Stimulated activated CD8-positive, alpha-beta memory T cell treated with anti-CD3 and anti-CD28 coated beads, Interleukin-12 subunit alpha, Interleukin-12 subunit beta, amount 100 ng/mL, for 1 hour (primary cell): ENCODE measurements at regions not wholly inside any gene's neighbourhood (a gene's known extent, or its start where the extent isn't known, plus 50 kb on each side); places are given as distances from the start of the nearest gene placed in this dataset.

Experiments
- DNase-seq: peaks from one replicate; pipeline ENCODE4 v3.0.0-alpha.2; 2020; ENCODE audit warnings: low read depth

DNA sequence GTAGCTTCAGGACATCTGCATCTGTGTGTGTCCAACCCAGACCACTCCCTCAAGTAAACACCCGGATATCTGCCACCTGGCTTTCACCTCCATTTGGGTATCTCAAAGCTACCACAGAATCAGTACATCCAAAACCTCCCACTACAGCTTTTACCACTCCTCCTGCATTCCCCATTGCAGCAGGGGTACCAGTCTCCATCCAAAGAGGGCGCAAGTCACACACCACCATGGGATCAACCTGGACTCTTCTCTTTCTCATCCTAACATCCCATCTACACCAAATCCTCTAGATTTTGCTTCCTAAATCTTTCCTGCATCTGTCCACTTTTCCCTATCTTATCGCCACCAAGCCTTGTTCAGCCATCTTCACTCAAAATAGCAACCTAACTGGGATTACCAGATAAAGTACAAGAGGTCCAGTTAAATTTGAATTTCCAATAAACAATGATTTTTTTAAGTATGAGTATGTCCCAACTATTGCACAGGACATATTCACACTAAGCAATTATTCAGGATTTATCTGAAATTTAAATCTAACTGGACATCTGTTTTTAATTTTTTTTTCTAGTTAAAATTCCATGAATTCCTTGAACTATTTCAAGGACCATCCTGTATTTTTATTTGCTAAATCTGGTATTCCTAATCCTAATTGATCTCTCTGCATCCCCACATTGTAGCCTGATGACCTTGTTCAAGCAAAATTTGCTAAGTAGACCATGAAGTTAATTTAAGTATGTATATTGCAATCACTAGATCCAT, 164.3 kb upstream of the MLN start:
- DNase-seq: no peak

DNA sequence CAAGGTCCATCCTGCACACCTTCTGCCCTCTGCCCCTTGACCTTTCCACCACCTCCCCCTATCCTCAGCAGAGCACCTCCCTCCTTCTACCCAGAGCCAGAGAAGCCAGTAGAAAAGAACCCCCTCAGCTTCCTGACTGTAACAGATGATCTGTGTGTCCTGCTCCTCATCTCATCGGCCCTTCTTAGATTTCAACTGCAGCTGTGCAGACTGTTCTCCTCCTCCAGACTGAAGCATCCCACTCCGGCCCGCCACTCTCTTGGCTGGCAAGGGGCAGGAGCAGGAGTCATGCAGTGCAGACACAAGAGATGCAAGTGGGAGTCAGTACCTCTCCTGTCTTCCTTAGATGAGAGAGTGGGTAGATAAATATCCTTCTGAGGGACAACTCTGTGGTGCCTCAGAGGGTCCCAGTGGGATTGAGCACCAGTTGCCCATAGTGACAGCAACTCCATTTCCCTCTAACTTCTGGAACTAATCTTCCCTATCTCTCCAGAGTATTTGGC, 163.5 kb upstream of the MLN start:
- no peak for DNase-seq

- no peak for DNase-seq
Observed at GRCh38 chr6:33966536-33966935, 162.7 kb upstream of the MLN start.

GRCh38 chr6:33965766-33966165, 162.0 kb upstream of the MLN start:
- DNase-seq: no peak

GRCh38 chr6:33964387-33964786, 160.6 kb upstream of the MLN start:
- DNase-seq: no peak

DNA sequence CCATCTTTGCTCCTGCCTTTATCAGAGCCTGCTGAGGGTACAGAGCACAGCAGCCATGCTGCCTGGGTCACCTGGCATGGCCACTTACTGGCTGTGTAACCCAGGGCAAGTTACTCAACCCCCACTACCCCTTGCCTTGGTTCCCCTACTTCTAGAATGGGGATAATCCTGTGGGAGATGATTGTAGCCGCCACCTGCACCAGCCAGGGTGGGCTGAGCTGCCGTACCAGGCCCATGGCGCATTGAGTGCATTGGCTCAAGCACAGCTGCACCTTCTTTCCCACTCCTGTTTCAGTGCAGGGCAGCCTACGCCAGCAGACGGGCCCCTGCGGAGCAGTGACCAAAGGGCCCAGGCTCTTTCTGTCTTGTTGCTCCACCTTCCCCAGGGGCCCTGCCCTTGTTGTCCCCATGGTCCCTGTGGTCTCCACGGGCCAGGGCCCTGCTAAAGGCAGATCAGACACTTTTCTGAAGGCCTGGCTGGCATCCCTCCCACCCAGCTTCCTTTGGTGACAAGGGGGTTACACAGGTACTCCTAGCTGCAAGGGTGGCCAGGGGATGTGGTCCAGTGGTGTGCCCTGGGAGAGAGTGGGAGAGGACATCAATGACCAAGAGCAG, 159.4 kb upstream of the MLN start:
- DNase-seq: no peak

GRCh38 chr6:33962246-33963027, 158.6 kb upstream of the MLN start:
- DNase-seq: no peak

DNA sequence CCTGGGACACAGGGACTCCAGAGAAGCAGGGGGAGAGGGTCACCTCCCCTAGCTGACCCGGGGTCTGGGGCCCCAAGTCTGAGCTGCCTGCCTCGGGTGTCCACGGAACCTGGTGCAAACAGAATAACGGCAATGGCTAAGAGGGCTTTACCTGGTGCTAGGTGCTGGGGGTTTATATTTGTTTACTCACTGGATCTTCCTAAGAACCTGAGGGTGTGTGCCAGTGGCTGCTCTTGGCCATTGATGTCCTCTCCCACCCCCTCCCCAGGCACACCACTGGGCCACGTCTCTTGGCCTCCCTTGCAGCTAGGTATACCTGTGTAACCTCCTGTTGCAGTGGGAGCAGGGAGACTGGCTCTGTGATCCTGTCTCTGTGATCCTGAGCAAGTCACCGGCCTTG, 157.9 kb upstream of the MLN start:
- DNase-seq: no peak

- DNase-seq: no peak
Observed at GRCh38 chr6:33960345-33961313, 156.8 kb upstream of the MLN start.

GRCh38 chr6:33959661-33960344, 156.0 kb upstream of the MLN start:
- DNase-seq: no peak

- DNase-seq: no peak
Observed at GRCh38 chr6:33959329-33959651, 155.5 kb upstream of the MLN start.

- no peak for DNase-seq
Observed at GRCh38 chr6:33958526-33959328, 154.9 kb upstream of the MLN start.

DNA sequence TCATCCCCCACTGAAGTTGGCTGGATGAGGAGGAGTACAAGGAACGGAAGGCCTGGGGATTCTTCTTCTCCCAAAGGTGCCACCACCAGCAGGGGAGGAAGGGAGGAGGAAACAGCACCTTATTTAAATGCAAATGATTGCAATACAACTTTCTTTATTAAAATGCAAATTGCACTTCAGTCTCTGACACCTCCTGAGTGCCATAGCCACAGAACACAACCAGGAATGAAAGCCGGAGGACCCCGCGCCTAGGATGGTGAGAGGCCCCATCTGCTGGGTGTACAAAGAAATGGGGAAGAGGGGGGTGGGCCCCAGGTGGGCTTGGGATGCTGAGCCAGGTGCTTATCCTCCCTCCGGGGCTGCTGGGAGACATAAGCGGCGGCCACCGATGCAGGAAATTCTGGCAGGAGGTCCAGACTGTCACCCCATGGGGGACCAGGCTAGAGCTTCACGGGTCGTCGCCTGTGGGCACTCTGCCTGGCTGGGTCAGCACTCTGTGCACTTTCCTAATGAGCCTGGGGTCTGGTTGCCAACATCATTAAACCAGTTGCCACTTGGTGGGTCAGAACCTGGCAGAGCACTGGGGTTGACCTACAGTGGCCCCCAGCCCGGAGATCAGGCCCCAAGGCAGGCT, 154.2 kb upstream of the MLN start:
- DNase-seq: no peak

- DNase-seq: no peak
Observed at GRCh38 chr6:33957131-33957891, 153.5 kb upstream of the MLN start.

DNA sequence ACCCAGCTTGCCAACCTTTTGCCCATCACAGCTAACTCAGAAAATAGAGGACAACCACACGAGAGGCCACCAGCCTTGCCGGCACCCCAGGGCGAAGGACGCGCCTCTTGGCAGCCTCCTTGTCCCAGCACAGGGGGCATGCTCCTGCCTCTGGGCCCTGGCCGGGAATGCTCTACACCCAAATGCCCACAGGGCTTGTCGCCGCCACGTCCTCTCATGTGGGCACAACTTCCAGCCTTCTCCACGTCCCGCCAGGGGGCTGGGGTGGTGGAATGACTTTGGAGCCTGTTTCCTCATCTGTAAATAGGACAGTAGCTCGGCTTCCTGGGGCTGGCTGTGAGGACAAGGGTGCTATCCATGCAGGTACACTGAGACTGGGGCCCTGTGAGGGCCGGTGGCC, 152.4 kb upstream of the MLN start:
- DNase-seq: no peak

- no peak for DNase-seq
Observed at GRCh38 chr6:33955566-33955965, 151.8 kb upstream of the MLN start.

DNA sequence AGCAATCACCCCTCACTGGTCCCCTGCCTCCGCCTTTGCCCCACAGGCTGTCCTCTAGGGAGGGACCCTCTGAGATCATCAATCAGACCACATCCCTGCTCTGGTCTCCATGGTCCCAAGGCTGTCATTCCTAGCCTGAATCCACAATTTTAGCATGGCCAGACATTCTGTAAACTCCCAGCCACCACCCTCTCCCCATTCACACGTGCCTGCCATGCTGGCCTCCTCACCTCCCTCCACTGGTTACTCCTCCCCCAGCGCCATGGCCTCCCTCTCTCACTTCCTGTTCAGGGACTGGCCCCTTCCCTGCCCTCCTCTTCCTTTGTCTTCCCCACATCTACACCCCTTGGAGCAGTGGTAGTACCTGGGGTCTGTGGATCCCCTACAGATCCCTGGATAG, 150.7 kb upstream of the MLN start:
- no peak for DNase-seq

DNA sequence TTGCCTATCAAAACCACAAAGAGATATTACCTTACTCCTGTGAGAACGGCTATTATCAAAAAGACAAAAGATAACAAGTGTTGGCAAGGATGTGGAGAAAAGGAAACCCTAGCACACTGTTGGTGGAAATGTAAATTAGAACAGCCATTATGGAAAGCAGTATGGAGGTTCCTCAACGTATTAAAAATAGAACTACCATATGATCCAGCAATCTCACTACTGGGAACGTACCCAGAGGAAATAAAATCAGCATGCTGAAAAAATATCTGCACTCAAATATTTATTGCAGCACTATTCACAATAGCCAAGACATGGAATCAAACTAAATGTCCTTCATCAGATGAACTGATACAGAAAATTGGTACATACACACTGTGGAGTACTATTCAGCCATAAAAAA, 149.4 kb upstream of the MLN start:
- no peak for DNase-seq

DNA sequence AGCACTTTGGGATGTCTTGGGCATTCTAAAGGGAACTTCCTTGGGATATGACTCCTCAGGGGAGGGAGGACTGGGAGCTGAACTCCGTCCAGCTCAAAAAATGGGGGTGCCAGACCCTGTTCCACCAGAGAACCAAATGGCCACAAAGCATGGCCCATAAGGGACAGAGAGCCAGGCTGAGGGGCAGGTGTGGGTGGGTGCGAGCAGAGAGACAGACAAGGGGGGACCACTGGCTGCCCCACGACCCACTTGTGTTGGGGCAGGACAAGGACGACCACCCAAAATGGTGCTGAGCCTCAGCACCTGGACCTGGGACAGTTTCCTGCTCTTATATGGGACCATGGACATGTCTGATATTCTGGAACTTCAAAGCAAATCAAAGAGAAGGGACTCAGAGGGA, 148.2 kb upstream of the MLN start:
- DNase-seq: no peak
